AG09309 (cell line): ENCODE measurements at regions not wholly inside any gene's neighbourhood (a gene's known extent, or its start where the extent isn't known, plus 50 kb on each side); places are given as distances from the start of the nearest gene placed in this dataset.

Experiments
- DNase-seq: peaks from one replicate; pipeline ENCODE4 v3.0.0-alpha.2; 2010; ENCODE audit warnings: low read depth
- H3K4me3 ChIP-seq: 2 replicates; pipeline ENCODE4 v1.5.1; 2011; ENCODE audit warnings: mild to moderate bottlenecking, low read depth, low read length, moderate library complexity; ENCODE audit not compliant: control insufficient read depth
- TF ChIP-seq, protein P1 (sequence below): IDR thresholded peaks from 2 replicates; pipeline ENCODE4 v1.5.1; 2011; ENCODE audit warnings: mild to moderate bottlenecking, low read depth, low read length, inconsistent platforms; ENCODE audit not compliant: insufficient read depth, control insufficient read depth; ENCODE audit errors: missing control alignments

DNA sequence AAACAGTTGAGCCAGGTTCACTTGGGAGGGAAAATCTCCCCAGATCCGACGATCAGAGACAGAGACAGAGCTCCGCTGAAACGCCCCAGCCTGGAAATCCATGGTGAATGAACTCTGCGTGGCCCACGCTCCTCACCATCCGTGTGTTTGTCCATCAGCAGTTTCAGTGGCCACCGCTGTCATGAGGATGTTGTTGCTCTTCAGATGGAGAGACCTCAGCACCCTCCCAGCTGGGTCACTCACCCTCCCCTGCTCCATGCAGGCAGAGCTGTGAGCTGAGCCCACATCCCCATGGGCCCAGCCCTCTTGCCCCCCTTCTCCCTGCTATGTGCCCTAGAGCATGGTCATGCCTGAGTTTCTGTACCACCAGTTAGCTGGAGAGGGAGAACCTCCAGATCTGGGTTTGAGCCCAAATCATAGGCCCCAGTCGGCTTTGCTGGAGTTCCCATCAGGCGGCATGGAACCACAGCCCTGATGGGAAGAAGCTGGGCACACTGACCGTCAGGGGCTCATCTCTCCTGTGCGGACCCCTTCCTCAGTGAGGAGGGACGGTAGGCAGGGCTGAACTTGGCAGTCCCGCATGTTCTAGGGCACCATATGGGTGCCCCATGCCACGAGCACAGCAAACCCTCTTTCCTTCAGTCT is 154.4 kb upstream of the COL5A1 start:
- no peak overlapping the region for H3K4me3 ChIP-seq
- DNase-seq: no peak
- TF ChIP-seq, protein P1, sequence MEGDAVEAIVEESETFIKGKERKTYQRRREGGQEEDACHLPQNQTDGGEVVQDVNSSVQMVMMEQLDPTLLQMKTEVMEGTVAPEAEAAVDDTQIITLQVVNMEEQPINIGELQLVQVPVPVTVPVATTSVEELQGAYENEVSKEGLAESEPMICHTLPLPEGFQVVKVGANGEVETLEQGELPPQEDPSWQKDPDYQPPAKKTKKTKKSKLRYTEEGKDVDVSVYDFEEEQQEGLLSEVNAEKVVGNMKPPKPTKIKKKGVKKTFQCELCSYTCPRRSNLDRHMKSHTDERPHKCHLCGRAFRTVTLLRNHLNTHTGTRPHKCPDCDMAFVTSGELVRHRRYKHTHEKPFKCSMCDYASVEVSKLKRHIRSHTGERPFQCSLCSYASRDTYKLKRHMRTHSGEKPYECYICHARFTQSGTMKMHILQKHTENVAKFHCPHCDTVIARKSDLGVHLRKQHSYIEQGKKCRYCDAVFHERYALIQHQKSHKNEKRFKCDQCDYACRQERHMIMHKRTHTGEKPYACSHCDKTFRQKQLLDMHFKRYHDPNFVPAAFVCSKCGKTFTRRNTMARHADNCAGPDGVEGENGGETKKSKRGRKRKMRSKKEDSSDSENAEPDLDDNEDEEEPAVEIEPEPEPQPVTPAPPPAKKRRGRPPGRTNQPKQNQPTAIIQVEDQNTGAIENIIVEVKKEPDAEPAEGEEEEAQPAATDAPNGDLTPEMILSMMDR: no peak

DNA sequence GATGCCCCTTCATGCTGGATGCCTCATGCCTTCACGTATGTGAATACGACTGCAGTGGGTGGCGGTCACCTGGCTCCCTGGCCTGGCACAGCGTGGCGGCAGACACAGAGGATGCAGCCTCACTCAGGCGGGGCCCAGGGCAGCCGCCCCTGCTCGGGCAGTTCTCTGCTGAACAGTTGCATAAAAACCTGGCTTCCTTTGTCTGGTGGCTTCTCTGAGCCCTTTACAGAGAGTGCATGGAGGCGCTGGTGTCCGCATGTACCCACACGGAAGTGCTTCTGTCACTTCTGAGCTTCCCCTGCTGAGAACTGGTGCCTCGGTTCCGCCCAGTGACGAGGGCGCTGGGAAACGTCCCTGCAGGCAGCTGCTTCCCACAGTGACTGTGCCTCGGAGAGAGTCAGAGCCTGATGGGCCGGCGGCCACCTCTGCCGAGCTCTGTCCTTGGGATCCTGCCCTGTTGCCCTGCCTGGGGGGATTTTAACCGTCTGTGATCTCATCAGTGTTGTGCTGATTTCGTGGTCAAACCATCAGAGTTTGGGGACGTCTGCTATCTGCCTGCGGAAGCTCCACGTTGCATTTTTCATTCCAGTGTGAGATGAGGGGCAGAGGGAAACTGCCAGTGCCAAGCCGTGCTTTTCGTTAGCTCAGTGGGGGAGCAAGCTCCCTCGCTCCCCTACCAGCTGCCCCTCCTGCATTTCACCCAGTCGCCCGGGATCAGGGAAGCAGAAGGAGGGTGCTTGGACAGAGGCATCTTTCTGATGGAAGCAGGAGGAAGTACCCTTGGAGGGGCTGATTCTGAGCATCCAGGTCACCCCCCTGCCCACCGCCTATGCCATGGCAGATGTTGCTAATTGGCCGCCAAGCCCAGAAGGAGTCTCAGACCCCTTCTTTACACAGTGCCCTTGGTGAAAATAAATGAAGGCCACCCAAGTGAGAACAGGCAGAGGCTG is 153.0 kb upstream of the COL5A1 start:
- H3K4me3 ChIP-seq: no peak overlapping the region
- TF ChIP-seq, protein P1: no peak
- DNase-seq: no peak

DNA sequence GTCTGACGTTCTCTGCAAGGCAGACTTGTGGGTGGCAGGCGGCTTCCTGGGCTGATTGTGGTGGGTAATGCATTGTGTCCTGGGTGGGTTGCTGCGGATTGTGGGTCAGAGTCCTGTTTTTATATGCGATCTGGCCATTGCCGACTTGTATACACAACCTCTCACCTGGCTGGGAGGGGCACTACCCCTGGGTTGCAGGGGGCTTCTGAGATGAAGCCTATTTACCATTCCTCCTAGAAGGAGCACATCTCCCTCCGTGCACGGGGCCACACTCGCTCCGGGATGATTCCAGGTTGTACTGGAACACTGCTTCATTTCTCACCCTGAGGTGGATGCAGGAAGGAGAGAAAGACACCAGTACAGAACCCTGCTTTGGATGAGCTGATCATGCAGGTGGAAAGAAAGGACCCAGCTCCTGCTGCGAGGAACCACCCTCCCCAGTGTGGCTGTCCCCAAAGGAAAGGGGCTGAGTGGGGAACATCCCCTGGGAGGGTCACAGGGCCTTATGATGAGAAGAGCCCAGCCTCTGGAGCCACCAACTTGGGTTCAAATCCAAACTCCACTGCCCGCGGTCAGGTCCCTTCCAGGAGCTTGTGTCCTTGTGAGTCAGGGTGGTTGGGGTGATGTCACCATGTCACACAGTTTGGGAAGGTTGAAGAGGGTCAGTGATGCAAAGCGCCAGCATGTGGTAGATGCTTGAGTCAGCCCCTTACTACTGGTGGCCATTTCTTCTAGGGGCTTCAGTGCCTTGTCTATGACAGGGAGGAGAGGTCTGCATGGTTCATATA is 151.8 kb upstream of the COL5A1 start:
- DNase-seq: no peak
- TF ChIP-seq, protein P1: no peak
- H3K4me3 ChIP-seq: no peak overlapping the region

DNA sequence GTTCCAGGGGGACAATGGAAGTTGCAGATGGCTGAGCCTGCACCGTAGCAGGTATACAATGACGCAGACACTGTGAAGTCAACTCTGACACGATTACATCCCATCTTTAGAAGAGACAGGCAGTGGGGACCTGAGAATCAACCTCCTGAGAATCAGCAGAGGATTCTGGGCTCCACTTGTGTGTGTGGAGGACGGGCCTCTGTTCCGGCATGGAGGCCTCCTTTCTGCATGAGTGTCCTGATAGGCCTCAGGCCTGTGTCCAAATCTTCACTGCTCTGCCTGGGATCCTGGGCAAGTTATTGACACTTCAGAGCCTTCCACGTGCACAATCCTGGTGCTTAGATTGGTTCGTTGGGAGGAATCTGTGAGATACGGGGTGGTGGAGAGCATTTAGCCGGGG is 151.2 kb upstream of the COL5A1 start:
- no peak overlapping the region for H3K4me3 ChIP-seq
- no peak for DNase-seq
- TF ChIP-seq, protein P1: no peak

DNA sequence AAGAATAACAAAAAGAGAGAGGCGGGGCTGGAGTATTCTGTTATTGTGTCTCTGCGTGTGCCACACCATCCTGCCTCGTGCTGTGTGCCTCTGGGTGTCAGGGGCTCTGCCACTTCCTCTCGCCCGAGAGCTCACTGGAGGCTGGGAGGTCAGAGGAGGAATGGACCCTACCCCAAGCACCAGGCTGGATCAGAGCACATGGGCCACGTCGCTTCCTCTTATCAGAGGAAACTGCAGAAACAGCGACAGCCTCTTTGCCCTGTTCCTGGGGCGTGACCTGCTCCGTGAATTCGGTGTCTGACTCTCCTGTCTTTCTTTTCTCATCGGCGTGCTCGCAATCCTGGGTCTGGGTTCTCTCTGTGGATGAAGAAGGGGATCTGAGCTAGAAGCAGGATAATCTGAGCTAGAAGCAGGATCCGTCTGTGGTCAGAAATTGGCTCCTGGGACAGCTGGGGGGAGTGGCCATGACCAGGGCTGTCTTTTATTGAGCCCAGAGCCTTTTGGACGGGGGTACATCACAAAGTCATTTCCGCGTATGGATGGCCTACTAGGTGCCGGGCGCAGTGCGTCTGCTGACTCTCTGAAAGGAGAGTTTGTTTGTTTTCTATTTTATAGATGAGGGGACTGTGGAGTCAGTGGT is 150.3 kb upstream of the COL5A1 start:
- H3K4me3 ChIP-seq: no peak overlapping the region
- TF ChIP-seq, protein P1: no peak
- no peak for DNase-seq

DNA sequence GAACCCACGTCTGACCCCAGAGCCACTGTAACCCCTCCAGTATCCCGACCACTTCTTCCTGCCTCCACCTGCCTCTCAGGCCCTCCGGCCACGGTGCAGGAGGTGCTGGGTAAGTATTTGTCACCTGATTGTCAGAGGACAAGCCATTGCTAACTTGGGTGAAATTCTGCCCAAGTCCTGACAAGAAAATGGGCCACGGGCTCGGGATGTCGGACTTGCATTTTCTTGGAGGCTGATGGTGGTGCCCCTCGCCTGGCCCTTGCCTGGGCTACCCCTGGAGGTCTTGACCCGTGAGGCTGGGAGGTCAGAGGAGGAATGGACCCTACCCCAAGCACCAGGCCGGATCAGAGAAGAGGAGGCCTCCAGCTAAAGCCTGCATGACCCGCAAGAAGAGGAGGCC is 149.7 kb upstream of the COL5A1 start:
- TF ChIP-seq, protein P1: no peak

More for the DNA sequence above, 149.7 kb upstream of the COL5A1 start:
- no peak for DNase-seq
- no peak overlapping the region for H3K4me3 ChIP-seq
